Astrocyte (in vitro differentiated cells and primary cell): ENCODE measurements at regions not wholly inside any gene's neighbourhood (a gene's known extent, or its start where the extent isn't known, plus 50 kb on each side); places are given as distances from the start of the nearest gene placed in this dataset.

ENCODE experiments used
- DNase-seq: peaks from one replicate; pipeline ENCODE4 v3.0.0-alpha.2; 2010; ENCODE audit warnings: low read depth
- FAIRE-seq: peaks from 2 replicates; lab custom pipeline; 2011; peaks lifted over from hg19 to GRCh38; lab: Jason Lieb, UNC
- H2AFZ ChIP-seq: 2 replicates; pipeline ENCODE4 v1.6.0; 2012; ENCODE audit warnings: low read depth, low read length, inconsistent platforms
- H3K27ac ChIP-seq: 2 replicates; pipeline ENCODE4 v1.5.1; 2011; ENCODE audit warnings: low read depth, low read length, inconsistent platforms
- H3K27me3 ChIP-seq: 2 replicates; pipeline ENCODE4 v1.6.0; 2011; ENCODE audit warnings: low read length, inconsistent platforms; ENCODE audit not compliant: insufficient read depth
- H3K36me3 ChIP-seq: 2 replicates; pipeline ENCODE4 v1.5.1; 2011; ENCODE audit warnings: low read length, inconsistent platforms; ENCODE audit not compliant: insufficient read depth
- H3K4me1 ChIP-seq: 2 replicates; pipeline ENCODE4 v1.5.1; 2011; ENCODE audit warnings: low read length, inconsistent platforms; ENCODE audit not compliant: insufficient read depth
- H3K4me2 ChIP-seq: 2 replicates; pipeline ENCODE4 v1.6.0; 2012; ENCODE audit warnings: low read length, inconsistent platforms
- H3K4me3 ChIP-seq: 2 replicates; pipeline ENCODE4 v1.5.1; 2011; ENCODE audit warnings: low read depth, mild to moderate bottlenecking, low read length, inconsistent platforms; ENCODE audit not compliant: insufficient read depth
- H3K79me2 ChIP-seq: 2 replicates; pipeline ENCODE4 v1.6.0; 2012; ENCODE audit warnings: mild to moderate bottlenecking, low read length, inconsistent platforms; ENCODE audit not compliant: insufficient read depth
- H3K9ac ChIP-seq: 2 replicates; pipeline ENCODE4 v1.6.0; 2012; ENCODE audit warnings: mild to moderate bottlenecking, low read length, inconsistent platforms
- H3K9me3 ChIP-seq: 2 replicates; pipeline ENCODE4 v1.5.1; 2012; ENCODE audit warnings: low read depth, mild to moderate bottlenecking, low read length, inconsistent platforms; ENCODE audit not compliant: insufficient read depth
- H4K20me1 ChIP-seq: 2 replicates; pipeline ENCODE4 v1.6.0; 2012; ENCODE audit warnings: low read length, inconsistent platforms; ENCODE audit not compliant: insufficient read depth
- H3K27ac Mint-ChIP-seq: one replicate; pipeline ENCODE4 v1.8.0; 2021; ENCODE audit warnings: mild to moderate bottlenecking, mixed read lengths; ENCODE audit not compliant: unreplicated experiment
- H3K27me3 Mint-ChIP-seq: one replicate; pipeline ENCODE4 v1.8.0; 2021; ENCODE audit warnings: low read depth, mixed read lengths; ENCODE audit not compliant: unreplicated experiment
- H3K36me3 Mint-ChIP-seq: one replicate; pipeline ENCODE4 v1.8.0; 2021; ENCODE audit warnings: low read depth, mixed read lengths; ENCODE audit not compliant: unreplicated experiment
- H3K4me1 Mint-ChIP-seq: one replicate; pipeline ENCODE4 v1.8.0; 2021; ENCODE audit warnings: low read depth, mixed read lengths; ENCODE audit not compliant: unreplicated experiment
- H3K4me3 Mint-ChIP-seq: one replicate; pipeline ENCODE4 v1.8.0; 2021; ENCODE audit warnings: mild to moderate bottlenecking, moderate library complexity, mixed read lengths; ENCODE audit not compliant: unreplicated experiment
- H3K9me3 Mint-ChIP-seq: one replicate; pipeline ENCODE4 v1.8.0; 2021; ENCODE audit warnings: mild to moderate bottlenecking, mixed read lengths; ENCODE audit not compliant: unreplicated experiment
- CTCF ChIP-seq: IDR thresholded peaks from 2 replicates; pipeline ENCODE4 v1.5.1; 2011; ENCODE audit warnings: low read depth, mild to moderate bottlenecking, inconsistent platforms, low read length, moderate library complexity; ENCODE audit not compliant: insufficient read depth
- EZH2 ChIP-seq: IDR thresholded peaks from 2 replicates; pipeline ENCODE4 v1.6.1; 2012; ENCODE audit warnings: mild to moderate bottlenecking, low read length, inconsistent platforms; ENCODE audit not compliant: insufficient read depth

GRCh38 chr5:92559331-92559730, 1021.7 kb downstream of the NR2F1-AS1 start:
- Histone ChIP-seq H3K4me3 (no peak overlapping the region), H3K27ac (peak overlapping the region; percentile 70), H3K27me3 (no peaks in the 10 kb centered on the region), H4K20me1 (no peaks in the 10 kb centered on the region), H3K4me2 (peak overlapping the region; percentile 71), H3K36me3 (no peaks in the 10 kb centered on the region), H3K9me3 (no peaks in the 10 kb centered on the region), H3K79me2 (no peaks in the 10 kb centered on the region), H3K4me1 (peaks cover 30% of the 10 kb centered on the region), H3K9ac (no peak overlapping the region), H2AFZ (no peak overlapping the region)
- peak overlapping the region; percentile 47 for H3K4me3 Mint-ChIP-seq
- TF ChIP-seq EZH2: no peak
- TF ChIP-seq CTCF: no peak
- H3K4me1 Mint-ChIP-seq: peaks cover 26% of the 10 kb centered on the region
- H3K9me3 Mint-ChIP-seq: no peaks in the 10 kb centered on the region
- no peaks in the 10 kb centered on the region for H3K27me3 Mint-ChIP-seq
- H3K27ac Mint-ChIP-seq: peak overlapping the region; percentile 94
- H3K36me3 Mint-ChIP-seq: no peaks in the 10 kb centered on the region
- DNase-seq: no peak
- no peak for FAIRE-seq

GRCh38 chr5:92556747-92557146, 1024.3 kb downstream of the NR2F1-AS1 start:
- Histone ChIP-seq H3K27ac (no peak overlapping the region), H3K4me1 (peaks cover 34% of the 10 kb centered on the region), H3K9ac (no peak overlapping the region), H3K79me2 (no peaks in the 10 kb centered on the region), H3K9me3 (no peaks in the 10 kb centered on the region), H3K4me3 (no peak overlapping the region), H2AFZ (no peak overlapping the region), H3K27me3 (no peaks in the 10 kb centered on the region), H3K4me2 (no peak overlapping the region), H4K20me1 (no peaks in the 10 kb centered on the region), H3K36me3 (no peaks in the 10 kb centered on the region)
- FAIRE-seq: no peak
- H3K4me1 Mint-ChIP-seq: peaks cover 32% of the 10 kb centered on the region
- no peak for TF ChIP-seq CTCF
- no peak for TF ChIP-seq EZH2
- no peaks in the 10 kb centered on the region for H3K9me3 Mint-ChIP-seq
- DNase-seq: no peak
- H3K27me3 Mint-ChIP-seq: no peaks in the 10 kb centered on the region
- H3K36me3 Mint-ChIP-seq: no peaks in the 10 kb centered on the region
- no peak overlapping the region for H3K27ac Mint-ChIP-seq
- no peak overlapping the region for H3K4me3 Mint-ChIP-seq

GRCh38 chr5:92554447-92555085, 1026.5 kb downstream of the NR2F1-AS1 start:
- H3K4me3 Mint-ChIP-seq: no peak overlapping the region
- H3K36me3 Mint-ChIP-seq: no peaks in the 10 kb centered on the region
- no peaks in the 10 kb centered on the region for H3K27me3 ChIP-seq
- peaks cover 17% of the 10 kb centered on the region for H3K4me1 Mint-ChIP-seq
- no peak overlapping the region for H3K9ac ChIP-seq
- no peaks in the 10 kb centered on the region for H3K9me3 Mint-ChIP-seq
- no peak for DNase-seq
- no peak overlapping the region for H3K27ac ChIP-seq
- no peaks in the 10 kb centered on the region for H4K20me1 ChIP-seq
- peaks cover 14% of the 10 kb centered on the region for H3K4me1 ChIP-seq
- no peak overlapping the region for H3K4me3 ChIP-seq
- no peak overlapping the region for H3K4me2 ChIP-seq
- H3K27ac Mint-ChIP-seq: peak overlapping the region; percentile 26
- no peaks in the 10 kb centered on the region for H3K27me3 Mint-ChIP-seq
- TF ChIP-seq EZH2: no peak
- TF ChIP-seq CTCF: no peak
- no peaks in the 10 kb centered on the region for H3K79me2 ChIP-seq
- FAIRE-seq: peak; percentile 23
- no peaks in the 10 kb centered on the region for H3K36me3 ChIP-seq
- H2AFZ ChIP-seq: no peak overlapping the region
- no peaks in the 10 kb centered on the region for H3K9me3 ChIP-seq
